BLaER1 (cell line): ENCODE measurements at regions not wholly inside any gene's neighbourhood (a gene's known extent, or its start where the extent isn't known, plus 50 kb on each side); places are given as distances from the start of the nearest gene placed in this dataset.

Experiments
- H3K27ac ChIP-seq: shearing (Covaris generic); formaldehyde crosslinking; 2 replicates; pipeline ENCODE4 v1.8.1; 2022
- H3K27me3 ChIP-seq: shearing (Covaris generic); formaldehyde crosslinking; 2 replicates; pipeline ENCODE4 v1.8.1; 2022
- H3K36me3 ChIP-seq: shearing (Covaris generic); formaldehyde crosslinking; 2 replicates; pipeline ENCODE4 v1.8.1; 2022
- H3K4me1 ChIP-seq: shearing (Covaris generic); formaldehyde crosslinking; 2 replicates; pipeline ENCODE4 v1.8.1; 2022
- H3K4me2 ChIP-seq: shearing (Covaris generic); formaldehyde crosslinking; 2 replicates; pipeline ENCODE4 v1.8.1; 2022
- H3K4me3 ChIP-seq: shearing (Covaris generic); formaldehyde crosslinking; 2 replicates; pipeline ENCODE4 v1.8.1; 2022
- H3K9ac ChIP-seq: shearing (Covaris generic); formaldehyde crosslinking; 2 replicates; pipeline ENCODE4 v1.8.1; 2022
- H3K9me3 ChIP-seq: shearing (Covaris generic); formaldehyde crosslinking; 2 replicates; pipeline ENCODE4 v1.8.1; 2022
- H4K20me1 ChIP-seq: shearing (Covaris generic); formaldehyde crosslinking; 2 replicates; pipeline ENCODE4 v1.8.1; 2022
- Cebpa-rat ChIP-seq: shearing (Covaris generic); IDR thresholded peaks from 2 replicates; pipeline ENCODE4 v1.8.1; 2022

- TF ChIP-seq Cebpa-rat = no peak
- Histone ChIP-seq H3K4me2 (no peak overlapping the region), H4K20me1 (no peaks in the 10 kb centered on the region), H3K9ac (no peak overlapping the region), H3K27ac (no peak overlapping the region), H3K4me3 (no peak overlapping the region), H3K27me3 (no peaks in the 10 kb centered on the region), H3K9me3 (no peaks in the 10 kb centered on the region), H3K36me3 (no peaks in the 10 kb centered on the region), H3K4me1 (no peaks in the 10 kb centered on the region)
Observed at GRCh38 chr4:111632641-111633151, 512.6 kb upstream of the FAM241A start.

GRCh38 chr4:111633663-111634266, 511.5 kb upstream of the FAM241A start:
- Histone ChIP-seq H3K9ac (no peak overlapping the region), H3K4me1 (no peaks in the 10 kb centered on the region), H3K36me3 (no peaks in the 10 kb centered on the region), H3K4me2 (no peak overlapping the region), H3K27me3 (no peaks in the 10 kb centered on the region), H3K4me3 (no peak overlapping the region), H4K20me1 (no peaks in the 10 kb centered on the region), H3K9me3 (no peaks in the 10 kb centered on the region), H3K27ac (no peak overlapping the region)
- no peak for TF ChIP-seq Cebpa-rat

GRCh38 chr4:111635646-111636045, 509.6 kb upstream of the FAM241A start:
- H3K27ac ChIP-seq = no peak overlapping the region
- H3K27me3 ChIP-seq = no peaks in the 10 kb centered on the region
- no peak overlapping the region for H3K4me3 ChIP-seq
- no peaks in the 10 kb centered on the region for H3K36me3 ChIP-seq
- H3K4me1 ChIP-seq = no peaks in the 10 kb centered on the region
- no peaks in the 10 kb centered on the region for H4K20me1 ChIP-seq
- no peaks in the 10 kb centered on the region for H3K9me3 ChIP-seq
- TF ChIP-seq Cebpa-rat = no peak
- H3K4me2 ChIP-seq = no peak overlapping the region
- H3K9ac ChIP-seq = no peak overlapping the region

- Histone ChIP-seq H3K4me1 (no peaks in the 10 kb centered on the region), H4K20me1 (no peaks in the 10 kb centered on the region), H3K4me2 (no peak overlapping the region), H3K4me3 (no peak overlapping the region), H3K36me3 (no peaks in the 10 kb centered on the region), H3K9ac (no peak overlapping the region), H3K9me3 (no peaks in the 10 kb centered on the region), H3K27me3 (no peaks in the 10 kb centered on the region), H3K27ac (no peak overlapping the region)
- TF ChIP-seq Cebpa-rat = no peak
Observed at GRCh38 chr4:111636961-111637585, 508.2 kb upstream of the FAM241A start.

GRCh38 chr4:111639120-111639690, 506.0 kb upstream of the FAM241A start:
- no peaks in the 10 kb centered on the region for H3K36me3 ChIP-seq
- H3K4me3 ChIP-seq = no peak overlapping the region
- H3K9me3 ChIP-seq = no peaks in the 10 kb centered on the region
- no peak overlapping the region for H3K4me2 ChIP-seq
- H3K9ac ChIP-seq = no peak overlapping the region
- H3K4me1 ChIP-seq = no peaks in the 10 kb centered on the region
- TF ChIP-seq Cebpa-rat = no peak
- no peaks in the 10 kb centered on the region for H4K20me1 ChIP-seq
- H3K27ac ChIP-seq = no peak overlapping the region
- no peaks in the 10 kb centered on the region for H3K27me3 ChIP-seq

- H3K4me3 ChIP-seq = no peak overlapping the region
- no peaks in the 10 kb centered on the region for H3K36me3 ChIP-seq
- no peak overlapping the region for H3K4me2 ChIP-seq
- H4K20me1 ChIP-seq = no peaks in the 10 kb centered on the region
- H3K4me1 ChIP-seq = no peaks in the 10 kb centered on the region
- no peak overlapping the region for H3K27ac ChIP-seq
- no peaks in the 10 kb centered on the region for H3K9me3 ChIP-seq
- H3K27me3 ChIP-seq = no peaks in the 10 kb centered on the region
- H3K9ac ChIP-seq = no peak overlapping the region
- TF ChIP-seq Cebpa-rat = no peak
Observed at GRCh38 chr4:111639876-111640275, 505.4 kb upstream of the FAM241A start.

- H3K27ac ChIP-seq = no peak overlapping the region
- no peak overlapping the region for H3K9ac ChIP-seq
- no peaks in the 10 kb centered on the region for H3K4me1 ChIP-seq
- no peaks in the 10 kb centered on the region for H3K9me3 ChIP-seq
- H3K4me2 ChIP-seq = no peak overlapping the region
- H3K36me3 ChIP-seq = no peaks in the 10 kb centered on the region
- H3K27me3 ChIP-seq = no peaks in the 10 kb centered on the region
- peak; percentile 89; the same call in 1 of the 2 replicates for TF ChIP-seq Cebpa-rat
- H3K4me3 ChIP-seq = no peak overlapping the region
- no peaks in the 10 kb centered on the region for H4K20me1 ChIP-seq
Observed at GRCh38 chr4:111641813-111642579, 503.3 kb upstream of the FAM241A start.

GRCh38 chr4:111648056-111648455, 497.2 kb upstream of the FAM241A start:
- no peak for TF ChIP-seq Cebpa-rat
- peaks cover 8% of the 10 kb centered on the region; the same call in 1 of the 2 replicates for H3K4me1 ChIP-seq
- H4K20me1 ChIP-seq = no peaks in the 10 kb centered on the region
- no peak overlapping the region for H3K4me3 ChIP-seq
- no peak overlapping the region for H3K9ac ChIP-seq
- no peaks in the 10 kb centered on the region for H3K27me3 ChIP-seq
- no peak overlapping the region for H3K27ac ChIP-seq
- no peaks in the 10 kb centered on the region for H3K36me3 ChIP-seq
- no peak overlapping the region for H3K4me2 ChIP-seq
- H3K9me3 ChIP-seq = no peaks in the 10 kb centered on the region

GRCh38 chr4:111649308-111649707, 495.9 kb upstream of the FAM241A start:
- Histone ChIP-seq H3K27ac (no peak overlapping the region), H4K20me1 (no peaks in the 10 kb centered on the region), H3K4me1 (peaks cover 8% of the 10 kb centered on the region; the same call in 1 of the 2 replicates), H3K27me3 (no peaks in the 10 kb centered on the region), H3K9me3 (no peaks in the 10 kb centered on the region), H3K4me3 (no peak overlapping the region), H3K9ac (no peak overlapping the region), H3K4me2 (peak overlapping the region; percentile 21), H3K36me3 (no peaks in the 10 kb centered on the region)
- TF ChIP-seq Cebpa-rat = no peak

- TF ChIP-seq Cebpa-rat = no peak
- no peak overlapping the region for H3K27ac ChIP-seq
- no peak overlapping the region for H3K4me3 ChIP-seq
- no peaks in the 10 kb centered on the region for H3K27me3 ChIP-seq
- peaks cover 8% of the 10 kb centered on the region; the same call in 1 of the 2 replicates for H3K4me1 ChIP-seq
- H4K20me1 ChIP-seq = no peaks in the 10 kb centered on the region
- H3K4me2 ChIP-seq = no peak overlapping the region
- H3K9me3 ChIP-seq = no peaks in the 10 kb centered on the region
- H3K9ac ChIP-seq = no peak overlapping the region
- H3K36me3 ChIP-seq = no peaks in the 10 kb centered on the region
Observed at GRCh38 chr4:111650146-111650545, 495.1 kb upstream of the FAM241A start.
